SK-N-SH (cell line): ENCODE measurements at regions not wholly inside any gene's neighbourhood (a gene's known extent, or its start where the extent isn't known, plus 50 kb on each side); places are given as distances from the start of the nearest gene placed in this dataset.

Experiments
- CTCF ChIA-PET: fragments of 300-600, 350-600 bp; formaldehyde crosslinking; extraction: SDS; loops from one replicate; lab custom pipeline; 2021; lab: Yijun Ruan, JAX
- POLR2A ChIA-PET: fragments of 350-600 bp; sonication (Branson Sonifier 250); formaldehyde crosslinking; extraction: SDS; loops from one replicate; lab custom pipeline; 2020; ENCODE audit warnings: antibody characterized with exemption, inconsistent platforms; lab: Yijun Ruan, JAX
- DNase-seq: peaks from one replicate; pipeline ENCODE4 v3.0.0; 2012
- H2AFZ ChIP-seq: fragments of 200-600 bp; sonication (generic); 2 replicates; pipeline ENCODE4 v1.8.1; 2016; ENCODE audit warnings: antibody characterized with exemption, mild to moderate bottlenecking, low read depth
- H3F3A ChIP-seq: fragments of 200-600 bp; sonication (generic); replicated peaks from 2 replicates; pipeline ENCODE3; 2016; ENCODE audit warnings: antibody characterized with exemption, mild to moderate bottlenecking; ENCODE audit not compliant: insufficient read depth
- H3K27ac ChIP-seq, 2 experiments: fragments of 200-500 bp in 1 of 2; fragments of 200-600 bp in 1 of 2; sonication (Bioruptor generic) in 1 of 2; sonication (generic), shearing (Covaris generic) in 1 of 2; 2 replicates each; pipeline versions ENCODE4 v1.5.1 to v1.6.1; 2014 to 2016; ENCODE audit warnings: low read depth in 2 of 2, inconsistent platforms in 1 of 2, low read length in 1 of 2, mild to moderate bottlenecking in 1 of 2, mixed read lengths in 1 of 2
- H3K27me3 ChIP-seq: fragments of 200-600 bp; sonication (generic), shearing (Covaris generic); 2 replicates; pipeline ENCODE4 v1.6.1; 2016; ENCODE audit warnings: mixed run types; ENCODE audit not compliant: insufficient read depth
- H3K36me3 ChIP-seq, 2 experiments: fragments of 200-500 bp in 1 of 2; fragments of 200-600 bp in 1 of 2; sonication (Bioruptor generic) in 1 of 2; sonication (generic) in 1 of 2; replicated peaks in 1 of 2; 2 replicates each; pipeline versions ENCODE3 to v1.5.1; 2014 to 2016; ENCODE audit warnings: low read length in 1 of 2, mild to moderate bottlenecking in 1 of 2; ENCODE audit not compliant: insufficient read depth in 2 of 2, control insufficient read depth in 1 of 2
- H3K4me1 ChIP-seq, 2 experiments: fragments of 200-500 bp in 1 of 2; fragments of 200-600 bp in 1 of 2; sonication (Bioruptor generic) in 1 of 2; sonication (generic), shearing (Covaris generic) in 1 of 2; 2 replicates each; pipeline versions ENCODE4 v1.5.1 to v1.6.1; 2014 to 2016; ENCODE audit warnings: low read depth in 1 of 2, low read length in 1 of 2, mixed run types in 1 of 2; ENCODE audit not compliant: insufficient read depth in 2 of 2, control insufficient read depth in 1 of 2
- H3K4me2 ChIP-seq: fragments of 200-600 bp; sonication (generic), shearing (Covaris generic); 2 replicates; pipeline ENCODE4 v1.6.1; 2017; ENCODE audit warnings: mixed run types
- H3K4me3 ChIP-seq, 2 experiments: fragments of 200-500 bp in 1 of 2; fragments of 200-600 bp in 1 of 2; sonication (Bioruptor generic) in 1 of 2; sonication (generic), shearing (Covaris generic) in 1 of 2; 2 replicates each; pipeline versions ENCODE4 v1.5.1 to v1.8.1; 2014 to 2016; ENCODE audit warnings: low read depth in 2 of 2, inconsistent platforms in 1 of 2, low read length in 1 of 2, mild to moderate bottlenecking in 1 of 2, mixed read lengths in 1 of 2, moderate library complexity in 1 of 2
- H3K79me2 ChIP-seq: fragments of 200-600 bp; sonication (generic); 2 replicates; pipeline ENCODE4 v1.8.1; 2017; ENCODE audit warnings: mild to moderate bottlenecking; ENCODE audit not compliant: insufficient read depth
- H3K9ac ChIP-seq: fragments of 200-600 bp; sonication (generic); 2 replicates; pipeline ENCODE4 v1.6.1; 2017; ENCODE audit warnings: mixed run types
- H3K9me2 ChIP-seq: fragments of 200-600 bp; sonication (generic); 2 replicates; pipeline ENCODE4 v1.6.1; 2017; ENCODE audit warnings: mixed run types
- H3K9me3 ChIP-seq: fragments of 200-600 bp; sonication (generic); 2 replicates; pipeline ENCODE4 v1.6.1; 2017; ENCODE audit warnings: mixed run types, mild to moderate bottlenecking, moderate library complexity
- H4K20me1 ChIP-seq: fragments of 200-600 bp; sonication (generic); 2 replicates; pipeline ENCODE4 v1.6.1; 2017; ENCODE audit warnings: mild to moderate bottlenecking, mixed run types; ENCODE audit not compliant: insufficient read depth
- CTCF ChIP-seq: fragments of 200-600 bp; sonication (generic); IDR thresholded peaks from 2 replicates; pipeline ENCODE4 v1.6.1; 2017; ENCODE audit warnings: antibody characterized with exemption, mild to moderate bottlenecking, moderate library complexity
- EP300 ChIP-seq, 2 experiments: IDR thresholded peaks; 2 replicates each; pipeline versions ENCODE4 v1.4.0 to v1.6.1; 2012; ENCODE audit warnings: borderline replicate concordance in 1 of 2, low read depth in 1 of 2, low read length in 1 of 2
- FOSL2 ChIP-seq: IDR thresholded peaks from 2 replicates; pipeline ENCODE4 v1.4.0; 2012; ENCODE audit warnings: low read depth, mild to moderate bottlenecking, moderate library complexity, borderline replicate concordance
- JUND ChIP-seq: IDR thresholded peaks from 2 replicates; pipeline ENCODE4 v1.4.0; 2012
- MAX ChIP-seq: IDR thresholded peaks from 2 replicates; pipeline ENCODE4 v1.4.0; 2012; ENCODE audit warnings: low read depth
- MEF2A ChIP-seq: IDR thresholded peaks from 2 replicates; pipeline ENCODE4 v1.4.0; 2012; ENCODE audit warnings: low read depth, borderline replicate concordance
- NFIC ChIP-seq: IDR thresholded peaks from 2 replicates; pipeline ENCODE4 v1.4.0; 2012; ENCODE audit warnings: borderline replicate concordance
- PBX3 ChIP-seq: IDR thresholded peaks from 2 replicates; pipeline ENCODE4; 2012
- POLR2AphosphoS5 ChIP-seq: IDR thresholded peaks from 2 replicates; pipeline ENCODE4 v1.6.1; 2012; ENCODE audit warnings: low read depth, low read length
- RCOR1 ChIP-seq: fragments of 150-350 bp; IDR thresholded peaks from 2 replicates; pipeline ENCODE4 v1.6.1; 2017; ENCODE audit warnings: antibody characterized with exemption, low read length
- RFX5 ChIP-seq: IDR thresholded peaks from 2 replicates; pipeline ENCODE4 v1.6.1; 2012; ENCODE audit warnings: mild to moderate bottlenecking, improper control_type of control experiment, low read length
- TAF1 ChIP-seq: IDR thresholded peaks from 2 replicates; pipeline ENCODE4 v1.6.1; 2012; ENCODE audit warnings: low read depth, mild to moderate bottlenecking, low read length, moderate library complexity, borderline replicate concordance
- TEAD4 ChIP-seq: IDR thresholded peaks from 2 replicates; pipeline ENCODE4 v1.4.0; 2012; ENCODE audit warnings: mild to moderate bottlenecking, borderline replicate concordance; ENCODE audit not compliant: insufficient read depth
- USF2 ChIP-seq: fragments of 150-350 bp; IDR thresholded peaks from 2 replicates; pipeline ENCODE4 v1.6.1; 2017; ENCODE audit warnings: antibody characterized with exemption, low read length, low read depth, borderline replicate concordance
- WGBS: methylation state at CpG from one replicate; pipeline ENCODE4 v1.1.6; 2017; ENCODE audit warnings: low lambda C conversion rate; 5-methylcytosine and 5-hydroxymethylcytosine counted together

GRCh38 chr7:348962-349743 lies 59.2 kb downstream of the FOXL3 start:
- POLR2A ChIA-PET: no interaction called here
- no peaks in the 10 kb centered on the region for H3K4me1 ChIP-seq
- H3K9me2 ChIP-seq: no peaks in the 10 kb centered on the region
- TF ChIP-seq TEAD4 (no peak), FOSL2 (no peak), MEF2A (no peak), PBX3 (no peak), RCOR1 (no peak), POLR2AphosphoS5 (no peak), TAF1 (no peak), JUND (no peak), EP300 (IDR thresholded peaks at IDR 0.05; ENCODE audit: borderline replicate concordance in 1 of 2, low read depth in 1 of 2, low read length in 1 of 2) (no peak)
- TF ChIP-seq, all 33 proteins: peak for 0
- no peaks in the 10 kb centered on the region for H3F3A ChIP-seq
- H4K20me1 ChIP-seq: no peaks in the 10 kb centered on the region
- DNase-seq: no peak
- CTCF ChIA-PET: interaction anchor here (1.4 kb wide), 1 partner anchor 27 kb away, joined by 3 read pairs; no protein-coding TSS in a partner anchor
- no peaks in the 10 kb centered on the region for H3K36me3 ChIP-seq
- no peak overlapping the region for H2AFZ ChIP-seq
- H3K79me2 ChIP-seq: no peaks in the 10 kb centered on the region
- H3K27ac ChIP-seq: no peak overlapping the region
- H3K4me3 ChIP-seq: no peak overlapping the region
- H3K9ac ChIP-seq: no peak overlapping the region
- 63% methylated on average over 28 of the region's 34 CpGs for WGBS
- H3K9me3 ChIP-seq: no peaks in the 10 kb centered on the region
- no peaks in the 10 kb centered on the region for H3K27me3 ChIP-seq
- no peak overlapping the region for H3K4me2 ChIP-seq

- DNase-seq: no peak
Measured at GRCh38 chr7:351256-351655, 61.3 kb downstream of the FOXL3 start.

More at GRCh38 chr7:351256-351655, 61.3 kb downstream of the FOXL3 start:
- Histone ChIP-seq H3K27me3 (no peaks in the 10 kb centered on the region), H3K4me3 (no peak overlapping the region), H3K27ac (no peak overlapping the region), H3K36me3 (no peaks in the 10 kb centered on the region), H3K9ac (no peak overlapping the region), H2AFZ (no peak overlapping the region), H3K4me1 (no peaks in the 10 kb centered on the region), H3K4me2 (no peak overlapping the region), H3F3A (no peaks in the 10 kb centered on the region), H3K79me2 (no peaks in the 10 kb centered on the region), H4K20me1 (no peaks in the 10 kb centered on the region), H3K9me3 (no peaks in the 10 kb centered on the region), H3K9me2 (no peaks in the 10 kb centered on the region)
- ChIA-PET POLR2A (no interaction called here), CTCF (no interaction called here)
- 91% methylated on average over 20 of the region's 20 CpGs for WGBS
- no peak for TF ChIP-seq USF2
- TF ChIP-seq CTCF: no peak
- TF ChIP-seq RFX5: no peak
- no peak for TF ChIP-seq MAX
- TF ChIP-seq PBX3: no peak
- no peak for TF ChIP-seq NFIC
